GM23338 (cell line): ENCODE measurements at regions not wholly inside any gene's neighbourhood (a gene's known extent, or its start where the extent isn't known, plus 50 kb on each side); places are given as distances from the start of the nearest gene placed in this dataset.

ENCODE experiments used
- ATAC-seq: fragments of 200-7000 bp; cut with Tn5 transposase; 3 replicates; pipeline ENCODE4 v1.9.1; 2020
- DNase-seq: peaks from one replicate; pipeline ENCODE4 v3.0.0-alpha.2; 2015; ENCODE audit warnings: low spot score
- H2AFZ ChIP-seq: fragments of 200-600 bp; sonication (generic); 2 replicates; pipeline ENCODE4 v1.8.0; 2016; ENCODE audit warnings: antibody characterized with exemption, mild to moderate bottlenecking, moderate library complexity
- H3F3A ChIP-seq: fragments of 200-600 bp; sonication (generic); replicated peaks from 2 replicates; pipeline ENCODE4 v1.8.0; 2017; ENCODE audit warnings: antibody characterized with exemption, mixed run types, low read depth
- H3K27ac ChIP-seq: fragments of 200-600 bp; sonication (generic); 2 replicates; pipeline ENCODE4 v1.6.1; 2016; ENCODE audit warnings: low read depth
- H3K27me3 ChIP-seq: fragments of 200-600 bp; sonication (generic); 2 replicates; pipeline ENCODE4 v1.8.0; 2016; ENCODE audit warnings: mild to moderate bottlenecking, mixed run types, moderate library complexity; ENCODE audit not compliant: insufficient read depth
- H3K36me3 ChIP-seq: fragments of 200-600 bp; sonication (generic); 2 replicates; pipeline ENCODE4 v1.8.0; 2016; ENCODE audit warnings: mild to moderate bottlenecking; ENCODE audit not compliant: insufficient read depth
- H3K4me1 ChIP-seq: fragments of 200-600 bp; sonication (generic); 2 replicates; pipeline ENCODE4 v1.8.0; 2016; ENCODE audit warnings: mild to moderate bottlenecking, moderate library complexity; ENCODE audit not compliant: insufficient read depth
- H3K4me2 ChIP-seq: fragments of 200-600 bp; sonication (generic); 2 replicates; pipeline ENCODE4 v1.7.1; 2017; ENCODE audit warnings: mixed run types
- H3K4me3 ChIP-seq: fragments of 200-600 bp; sonication (generic); 2 replicates; pipeline ENCODE4 v1.6.1; 2016; ENCODE audit warnings: mixed run types
- H3K79me2 ChIP-seq: fragments of 200-600 bp; sonication (generic); replicated peaks from 2 replicates; pipeline ENCODE4 v1.8.0; 2017; ENCODE audit warnings: mild to moderate bottlenecking; ENCODE audit not compliant: insufficient read depth
- H3K9me2 ChIP-seq: fragments of 200-600 bp; sonication (generic); 2 replicates; pipeline ENCODE4 v1.8.0; 2017; ENCODE audit not compliant: insufficient read depth
- H4K20me1 ChIP-seq: fragments of 200-600 bp; sonication (generic); replicated peaks from 2 replicates; pipeline ENCODE4 v1.8.0; 2017; ENCODE audit warnings: mild to moderate bottlenecking; ENCODE audit not compliant: insufficient read depth
- H3K27ac Mint-ChIP-seq: 2 replicates; pipeline ENCODE4 v1.8.0; 2020; ENCODE audit warnings: inconsistent platforms, mild to moderate bottlenecking, moderate library complexity, mixed read lengths
- H3K27me3 Mint-ChIP-seq: 3 replicates; pipeline ENCODE4 v1.8.0; 2022; ENCODE audit warnings: low read depth, mild to moderate bottlenecking, moderate library complexity, mixed read lengths, inconsistent platforms; ENCODE audit not compliant: insufficient read depth, poor library complexity
- H3K36me3 Mint-ChIP-seq: 3 replicates; pipeline ENCODE4 v1.8.0; 2021; ENCODE audit warnings: low read depth, mild to moderate bottlenecking, inconsistent platforms, moderate library complexity, mixed read lengths
- H3K4me1 Mint-ChIP-seq: 3 replicates; pipeline ENCODE4 v1.8.0; 2020; ENCODE audit warnings: mild to moderate bottlenecking, inconsistent platforms, mixed read lengths
- H3K4me3 Mint-ChIP-seq: 3 replicates; pipeline ENCODE4 v1.8.0; 2021; ENCODE audit warnings: moderate library complexity, mild to moderate bottlenecking, inconsistent platforms, mixed read lengths
- H3K9me3 Mint-ChIP-seq: 3 replicates; pipeline ENCODE4 v1.8.0; 2020; ENCODE audit warnings: moderate library complexity, mild to moderate bottlenecking, inconsistent platforms, mixed read lengths
- CREB1 ChIP-seq: fragments of 250-450 bp; sonication (Bioruptor Pico); IDR thresholded peaks from 2 replicates; pipeline ENCODE4 v1.5.0; 2020; ENCODE audit warnings: low read depth, mild to moderate bottlenecking, moderate library complexity
- EZH2 ChIP-seq: fragments of 200-600 bp; sonication (generic); IDR thresholded peaks from one replicate; pipeline ENCODE4 v1.8.0; 2017; ENCODE audit warnings: antibody characterized with exemption, mild to moderate bottlenecking, low read depth; ENCODE audit not compliant: unreplicated experiment
- EZH2phosphoT487 ChIP-seq: fragments of 200-600 bp; sonication (generic); IDR thresholded peaks from one replicate; pipeline ENCODE4 v1.8.1; 2018; ENCODE audit warnings: antibody characterized with exemption; ENCODE audit not compliant: unreplicated experiment
- JUNB ChIP-seq: IDR thresholded peaks from one replicate; pipeline ENCODE4 v1.6.1; 2016; ENCODE audit warnings: antibody characterized with exemption; ENCODE audit not compliant: unreplicated experiment
- POLR2AphosphoS5 ChIP-seq: IDR thresholded peaks from 2 replicates; pipeline ENCODE4 v1.6.1; 2016; ENCODE audit warnings: antibody characterized with exemption, low read depth
- STAT1 ChIP-seq: IDR thresholded peaks from one replicate; pipeline ENCODE4 v1.6.1; 2016; ENCODE audit warnings: antibody characterized with exemption; ENCODE audit not compliant: unreplicated experiment
- ZNF114 ChIP-seq: fragments of 250-450 bp; sonication (Bioruptor Pico); IDR thresholded peaks from 2 replicates; pipeline ENCODE4 v1.5.0; 2020; ENCODE audit warnings: mild to moderate bottlenecking, moderate library complexity
- ZNF331 ChIP-seq: fragments of 250-450 bp; sonication (Bioruptor Pico); IDR thresholded peaks from 2 replicates; pipeline ENCODE4 v1.5.0; 2020; ENCODE audit warnings: low read depth, mild to moderate bottlenecking, moderate library complexity
- TF ChIP-seq, protein P1 (sequence below): IDR thresholded peaks from one replicate; pipeline ENCODE4 v1.6.1; 2018; ENCODE audit warnings: antibody characterized with exemption; ENCODE audit not compliant: unreplicated experiment
- TF ChIP-seq, protein P2 (sequence below): fragments of 250-450 bp; sonication (Bioruptor Pico); IDR thresholded peaks from 2 replicates; pipeline ENCODE4 v1.5.0; 2020; ENCODE audit warnings: mild to moderate bottlenecking, moderate library complexity
- TF ChIP-seq, protein P3 (sequence below): IDR thresholded peaks from 2 replicates; pipeline ENCODE4 v1.6.1; 2016; ENCODE audit warnings: antibody characterized with exemption

DNA sequence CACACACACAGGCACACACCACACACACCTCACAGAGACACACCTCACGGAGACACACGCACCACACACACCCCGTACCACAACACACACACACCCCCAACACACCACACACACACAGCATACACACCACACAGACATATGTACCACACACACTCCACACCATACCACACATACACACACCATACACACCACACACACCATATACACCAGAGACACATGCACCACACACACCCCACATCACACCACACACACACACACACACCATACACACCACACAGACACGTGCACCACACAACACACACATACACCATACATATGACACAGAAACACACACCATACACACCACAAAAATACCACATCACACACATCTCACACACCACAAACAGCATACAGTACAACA is 850.7 kb downstream of the RNF144A start:
- ATAC-seq, result no peak
- no peak overlapping the region for H2AFZ ChIP-seq
- Mint-ChIP-seq H3K27ac (no peak overlapping the region), H3K27me3 (peaks cover 2% of the 10 kb centered on the region), H3K36me3 (peaks cover 31% of the 10 kb centered on the region), H3K9me3 (peaks cover 31% of the 10 kb centered on the region), H3K4me1 (peaks cover 3% of the 10 kb centered on the region; the same call in 1 of the 3 replicates), H3K4me3 (no peak overlapping the region)
- TF ChIP-seq ZNF331 (CRISPR knock-in tag) (no peak), POLR2AphosphoS5 (no peak), EZH2phosphoT487 (no peak), EZH2 (no peak)
- TF ChIP-seq, protein P1, sequence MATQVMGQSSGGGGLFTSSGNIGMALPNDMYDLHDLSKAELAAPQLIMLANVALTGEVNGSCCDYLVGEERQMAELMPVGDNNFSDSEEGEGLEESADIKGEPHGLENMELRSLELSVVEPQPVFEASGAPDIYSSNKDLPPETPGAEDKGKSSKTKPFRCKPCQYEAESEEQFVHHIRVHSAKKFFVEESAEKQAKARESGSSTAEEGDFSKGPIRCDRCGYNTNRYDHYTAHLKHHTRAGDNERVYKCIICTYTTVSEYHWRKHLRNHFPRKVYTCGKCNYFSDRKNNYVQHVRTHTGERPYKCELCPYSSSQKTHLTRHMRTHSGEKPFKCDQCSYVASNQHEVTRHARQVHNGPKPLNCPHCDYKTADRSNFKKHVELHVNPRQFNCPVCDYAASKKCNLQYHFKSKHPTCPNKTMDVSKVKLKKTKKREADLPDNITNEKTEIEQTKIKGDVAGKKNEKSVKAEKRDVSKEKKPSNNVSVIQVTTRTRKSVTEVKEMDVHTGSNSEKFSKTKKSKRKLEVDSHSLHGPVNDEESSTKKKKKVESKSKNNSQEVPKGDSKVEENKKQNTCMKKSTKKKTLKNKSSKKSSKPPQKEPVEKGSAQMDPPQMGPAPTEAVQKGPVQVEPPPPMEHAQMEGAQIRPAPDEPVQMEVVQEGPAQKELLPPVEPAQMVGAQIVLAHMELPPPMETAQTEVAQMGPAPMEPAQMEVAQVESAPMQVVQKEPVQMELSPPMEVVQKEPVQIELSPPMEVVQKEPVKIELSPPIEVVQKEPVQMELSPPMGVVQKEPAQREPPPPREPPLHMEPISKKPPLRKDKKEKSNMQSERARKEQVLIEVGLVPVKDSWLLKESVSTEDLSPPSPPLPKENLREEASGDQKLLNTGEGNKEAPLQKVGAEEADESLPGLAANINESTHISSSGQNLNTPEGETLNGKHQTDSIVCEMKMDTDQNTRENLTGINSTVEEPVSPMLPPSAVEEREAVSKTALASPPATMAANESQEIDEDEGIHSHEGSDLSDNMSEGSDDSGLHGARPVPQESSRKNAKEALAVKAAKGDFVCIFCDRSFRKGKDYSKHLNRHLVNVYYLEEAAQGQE, result no peak
- no peaks in the 10 kb centered on the region for H3F3A ChIP-seq
- no peaks in the 10 kb centered on the region; the same call in none of the 2 replicates for H3K4me1 ChIP-seq
- H3K4me2 ChIP-seq, result no peak overlapping the region
- H3K27ac ChIP-seq, result no peak overlapping the region
- DNase-seq, result no peak
- H3K4me3 ChIP-seq, result no peak overlapping the region
- H3K79me2 ChIP-seq, result no peaks in the 10 kb centered on the region
- H3K27me3 ChIP-seq, result no peaks in the 10 kb centered on the region
- H3K36me3 ChIP-seq, result peaks cover 14% of the 10 kb centered on the region
- peaks cover 4% of the 10 kb centered on the region; the same call in 1 of the 2 replicates for H3K9me2 ChIP-seq
- no peaks in the 10 kb centered on the region for H4K20me1 ChIP-seq

DNA sequence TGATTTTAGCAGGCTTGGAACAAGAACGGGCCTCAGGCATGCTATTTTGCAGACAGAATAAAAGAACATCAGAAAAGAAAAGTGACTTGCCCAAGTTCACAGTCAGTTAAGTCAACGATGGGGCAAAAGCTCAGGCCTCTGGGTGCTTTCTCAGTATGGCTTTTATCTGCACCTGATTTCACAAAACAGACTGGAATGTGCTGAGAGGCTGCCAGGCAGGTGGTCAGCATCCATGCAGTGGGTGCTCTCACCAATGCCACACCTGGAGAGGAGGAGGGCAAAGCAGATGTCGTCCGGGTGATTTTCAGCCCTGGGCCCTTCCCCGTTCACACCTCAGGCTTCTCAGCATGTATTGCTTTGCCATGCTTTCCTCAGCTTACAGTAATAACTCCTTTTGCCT is 854.6 kb downstream of the RNF144A start:
- Histone ChIP-seq H3K27ac (no peak overlapping the region), H3K4me1 (peaks cover 9% of the 10 kb centered on the region), H2AFZ (no peak overlapping the region), H3K79me2 (no peaks in the 10 kb centered on the region), H3K4me2 (no peak overlapping the region), H3K36me3 (no peaks in the 10 kb centered on the region), H3F3A (no peaks in the 10 kb centered on the region), H3K4me3 (no peak overlapping the region), H3K9me2 (peaks cover 8% of the 10 kb centered on the region), H3K27me3 (no peaks in the 10 kb centered on the region), H4K20me1 (no peaks in the 10 kb centered on the region)
- Mint-ChIP-seq H3K4me1 (peaks cover 15% of the 10 kb centered on the region), H3K27me3 (peaks cover 5% of the 10 kb centered on the region), H3K4me3 (no peak overlapping the region), H3K27ac (no peak overlapping the region), H3K36me3 (0 out of 3 replicates have a peak, but pooled peaks cover 6% of the 10 kb centered on the region), H3K9me3 (peaks cover 2% of the 10 kb centered on the region; the same call in 2 of the 3 replicates)
- no peak for DNase-seq
- no peak for ATAC-seq
- TF ChIP-seq, protein P2, sequence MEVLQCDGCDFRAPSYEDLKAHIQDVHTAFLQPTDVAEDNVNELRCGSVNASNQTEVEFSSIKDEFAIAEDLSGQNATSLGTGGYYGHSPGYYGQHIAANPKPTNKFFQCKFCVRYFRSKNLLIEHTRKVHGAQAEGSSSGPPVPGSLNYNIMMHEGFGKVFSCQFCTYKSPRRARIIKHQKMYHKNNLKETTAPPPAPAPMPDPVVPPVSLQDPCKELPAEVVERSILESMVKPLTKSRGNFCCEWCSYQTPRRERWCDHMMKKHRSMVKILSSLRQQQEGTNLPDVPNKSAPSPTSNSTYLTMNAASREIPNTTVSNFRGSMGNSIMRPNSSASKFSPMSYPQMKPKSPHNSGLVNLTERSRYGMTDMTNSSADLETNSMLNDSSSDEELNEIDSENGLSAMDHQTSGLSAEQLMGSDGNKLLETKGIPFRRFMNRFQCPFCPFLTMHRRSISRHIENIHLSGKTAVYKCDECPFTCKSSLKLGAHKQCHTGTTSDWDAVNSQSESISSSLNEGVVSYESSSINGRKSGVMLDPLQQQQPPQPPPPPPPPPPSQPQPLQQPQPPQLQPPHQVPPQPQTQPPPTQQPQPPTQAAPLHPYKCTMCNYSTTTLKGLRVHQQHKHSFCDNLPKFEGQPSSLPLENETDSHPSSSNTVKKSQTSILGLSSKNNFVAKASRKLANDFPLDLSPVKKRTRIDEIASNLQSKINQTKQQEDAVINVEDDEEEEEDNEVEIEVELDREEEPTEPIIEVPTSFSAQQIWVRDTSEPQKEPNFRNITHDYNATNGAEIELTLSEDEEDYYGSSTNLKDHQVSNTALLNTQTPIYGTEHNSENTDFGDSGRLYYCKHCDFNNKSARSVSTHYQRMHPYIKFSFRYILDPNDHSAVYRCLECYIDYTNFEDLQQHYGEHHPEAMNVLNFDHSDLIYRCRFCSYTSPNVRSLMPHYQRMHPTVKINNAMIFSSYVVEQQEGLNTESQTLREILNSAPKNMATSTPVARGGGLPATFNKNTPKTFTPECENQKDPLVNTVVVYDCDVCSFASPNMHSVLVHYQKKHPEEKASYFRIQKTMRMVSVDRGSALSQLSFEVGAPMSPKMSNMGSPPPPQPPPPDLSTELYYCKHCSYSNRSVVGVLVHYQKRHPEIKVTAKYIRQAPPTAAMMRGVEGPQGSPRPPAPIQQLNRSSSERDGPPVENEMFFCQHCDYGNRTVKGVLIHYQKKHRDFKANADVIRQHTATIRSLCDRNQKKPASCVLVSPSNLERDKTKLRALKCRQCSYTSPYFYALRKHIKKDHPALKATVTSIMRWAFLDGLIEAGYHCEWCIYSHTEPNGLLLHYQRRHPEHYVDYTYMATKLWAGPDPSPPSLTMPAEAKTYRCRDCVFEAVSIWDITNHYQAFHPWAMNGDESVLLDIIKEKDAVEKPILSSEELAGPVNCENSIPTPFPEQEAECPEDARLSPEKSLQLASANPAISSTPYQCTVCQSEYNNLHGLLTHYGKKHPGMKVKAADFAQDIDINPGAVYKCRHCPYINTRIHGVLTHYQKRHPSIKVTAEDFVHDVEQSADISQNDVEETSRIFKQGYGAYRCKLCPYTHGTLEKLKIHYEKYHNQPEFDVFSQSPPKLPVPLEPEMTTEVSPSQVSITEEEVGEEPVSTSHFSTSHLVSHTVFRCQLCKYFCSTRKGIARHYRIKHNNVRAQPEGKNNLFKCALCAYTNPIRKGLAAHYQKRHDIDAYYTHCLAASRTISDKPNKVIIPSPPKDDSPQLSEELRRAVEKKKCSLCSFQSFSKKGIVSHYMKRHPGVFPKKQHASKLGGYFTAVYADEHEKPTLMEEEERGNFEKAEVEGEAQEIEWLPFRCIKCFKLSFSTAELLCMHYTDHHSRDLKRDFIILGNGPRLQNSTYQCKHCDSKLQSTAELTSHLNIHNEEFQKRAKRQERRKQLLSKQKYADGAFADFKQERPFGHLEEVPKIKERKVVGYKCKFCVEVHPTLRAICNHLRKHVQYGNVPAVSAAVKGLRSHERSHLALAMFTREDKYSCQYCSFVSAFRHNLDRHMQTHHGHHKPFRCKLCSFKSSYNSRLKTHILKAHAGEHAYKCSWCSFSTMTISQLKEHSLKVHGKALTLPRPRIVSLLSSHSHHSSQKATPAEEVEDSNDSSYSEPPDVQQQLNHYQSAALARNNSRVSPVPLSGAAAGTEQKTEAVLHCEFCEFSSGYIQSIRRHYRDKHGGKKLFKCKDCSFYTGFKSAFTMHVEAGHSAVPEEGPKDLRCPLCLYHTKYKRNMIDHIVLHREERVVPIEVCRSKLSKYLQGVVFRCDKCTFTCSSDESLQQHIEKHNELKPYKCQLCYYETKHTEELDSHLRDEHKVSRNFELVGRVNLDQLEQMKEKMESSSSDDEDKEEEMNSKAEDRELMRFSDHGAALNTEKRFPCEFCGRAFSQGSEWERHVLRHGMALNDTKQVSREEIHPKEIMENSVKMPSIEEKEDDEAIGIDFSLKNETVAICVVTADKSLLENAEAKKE, result no peak
- TF ChIP-seq, protein P3, sequence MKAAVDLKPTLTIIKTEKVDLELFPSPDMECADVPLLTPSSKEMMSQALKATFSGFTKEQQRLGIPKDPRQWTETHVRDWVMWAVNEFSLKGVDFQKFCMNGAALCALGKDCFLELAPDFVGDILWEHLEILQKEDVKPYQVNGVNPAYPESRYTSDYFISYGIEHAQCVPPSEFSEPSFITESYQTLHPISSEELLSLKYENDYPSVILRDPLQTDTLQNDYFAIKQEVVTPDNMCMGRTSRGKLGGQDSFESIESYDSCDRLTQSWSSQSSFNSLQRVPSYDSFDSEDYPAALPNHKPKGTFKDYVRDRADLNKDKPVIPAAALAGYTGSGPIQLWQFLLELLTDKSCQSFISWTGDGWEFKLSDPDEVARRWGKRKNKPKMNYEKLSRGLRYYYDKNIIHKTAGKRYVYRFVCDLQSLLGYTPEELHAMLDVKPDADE, result no peak
- TF ChIP-seq ZNF114 (CRISPR knock-in tag) (no peak), CREB1 (CRISPR knock-in tag) (no peak), POLR2AphosphoS5 (no peak), ZNF331 (CRISPR knock-in tag) (no peak), EZH2 (no peak), STAT1 (no peak), JUNB (no peak)
